GM23338 (cell line): ENCODE measurements at regions not wholly inside any gene's neighbourhood (a gene's known extent, or its start where the extent isn't known, plus 50 kb on each side); places are given as distances from the start of the nearest gene placed in this dataset.

Experiments
- ATAC-seq: fragments of 200-7000 bp; cut with Tn5 transposase; 3 replicates; pipeline ENCODE4 v1.9.1; 2020
- DNase-seq: peaks from one replicate; pipeline ENCODE4 v3.0.0-alpha.2; 2015; ENCODE audit warnings: low spot score
- H2AFZ ChIP-seq: fragments of 200-600 bp; sonication (generic); 2 replicates; pipeline ENCODE4 v1.8.0; 2016; ENCODE audit warnings: antibody characterized with exemption, mild to moderate bottlenecking, moderate library complexity
- H3F3A ChIP-seq: fragments of 200-600 bp; sonication (generic); replicated peaks from 2 replicates; pipeline ENCODE4 v1.8.0; 2017; ENCODE audit warnings: antibody characterized with exemption, mixed run types, low read depth
- H3K27ac ChIP-seq: fragments of 200-600 bp; sonication (generic); 2 replicates; pipeline ENCODE4 v1.6.1; 2016; ENCODE audit warnings: low read depth
- H3K27me3 ChIP-seq: fragments of 200-600 bp; sonication (generic); 2 replicates; pipeline ENCODE4 v1.8.0; 2016; ENCODE audit warnings: mild to moderate bottlenecking, mixed run types, moderate library complexity; ENCODE audit not compliant: insufficient read depth
- H3K36me3 ChIP-seq: fragments of 200-600 bp; sonication (generic); 2 replicates; pipeline ENCODE4 v1.8.0; 2016; ENCODE audit warnings: mild to moderate bottlenecking; ENCODE audit not compliant: insufficient read depth
- H3K4me1 ChIP-seq: fragments of 200-600 bp; sonication (generic); 2 replicates; pipeline ENCODE4 v1.8.0; 2016; ENCODE audit warnings: mild to moderate bottlenecking, moderate library complexity; ENCODE audit not compliant: insufficient read depth
- H3K4me2 ChIP-seq: fragments of 200-600 bp; sonication (generic); 2 replicates; pipeline ENCODE4 v1.7.1; 2017; ENCODE audit warnings: mixed run types
- H3K4me3 ChIP-seq: fragments of 200-600 bp; sonication (generic); 2 replicates; pipeline ENCODE4 v1.6.1; 2016; ENCODE audit warnings: mixed run types
- H3K79me2 ChIP-seq: fragments of 200-600 bp; sonication (generic); replicated peaks from 2 replicates; pipeline ENCODE4 v1.8.0; 2017; ENCODE audit warnings: mild to moderate bottlenecking; ENCODE audit not compliant: insufficient read depth
- H3K9me2 ChIP-seq: fragments of 200-600 bp; sonication (generic); 2 replicates; pipeline ENCODE4 v1.8.0; 2017; ENCODE audit not compliant: insufficient read depth
- H4K20me1 ChIP-seq: fragments of 200-600 bp; sonication (generic); replicated peaks from 2 replicates; pipeline ENCODE4 v1.8.0; 2017; ENCODE audit warnings: mild to moderate bottlenecking; ENCODE audit not compliant: insufficient read depth
- H3K27ac Mint-ChIP-seq: 2 replicates; pipeline ENCODE4 v1.8.0; 2020; ENCODE audit warnings: inconsistent platforms, mild to moderate bottlenecking, moderate library complexity, mixed read lengths
- H3K27me3 Mint-ChIP-seq: 3 replicates; pipeline ENCODE4 v1.8.0; 2022; ENCODE audit warnings: low read depth, mild to moderate bottlenecking, moderate library complexity, mixed read lengths, inconsistent platforms; ENCODE audit not compliant: insufficient read depth, poor library complexity
- H3K36me3 Mint-ChIP-seq: 3 replicates; pipeline ENCODE4 v1.8.0; 2021; ENCODE audit warnings: low read depth, mild to moderate bottlenecking, inconsistent platforms, moderate library complexity, mixed read lengths
- H3K4me1 Mint-ChIP-seq: 3 replicates; pipeline ENCODE4 v1.8.0; 2020; ENCODE audit warnings: mild to moderate bottlenecking, inconsistent platforms, mixed read lengths
- H3K4me3 Mint-ChIP-seq: 3 replicates; pipeline ENCODE4 v1.8.0; 2021; ENCODE audit warnings: moderate library complexity, mild to moderate bottlenecking, inconsistent platforms, mixed read lengths
- H3K9me3 Mint-ChIP-seq: 3 replicates; pipeline ENCODE4 v1.8.0; 2020; ENCODE audit warnings: moderate library complexity, mild to moderate bottlenecking, inconsistent platforms, mixed read lengths
- CREB1 ChIP-seq: fragments of 250-450 bp; sonication (Bioruptor Pico); IDR thresholded peaks from 2 replicates; pipeline ENCODE4 v1.5.0; 2020; ENCODE audit warnings: low read depth, mild to moderate bottlenecking, moderate library complexity
- EZH2 ChIP-seq: fragments of 200-600 bp; sonication (generic); IDR thresholded peaks from one replicate; pipeline ENCODE4 v1.8.0; 2017; ENCODE audit warnings: antibody characterized with exemption, mild to moderate bottlenecking, low read depth; ENCODE audit not compliant: unreplicated experiment
- EZH2phosphoT487 ChIP-seq: fragments of 200-600 bp; sonication (generic); IDR thresholded peaks from one replicate; pipeline ENCODE4 v1.8.1; 2018; ENCODE audit warnings: antibody characterized with exemption; ENCODE audit not compliant: unreplicated experiment
- JUNB ChIP-seq: IDR thresholded peaks from one replicate; pipeline ENCODE4 v1.6.1; 2016; ENCODE audit warnings: antibody characterized with exemption; ENCODE audit not compliant: unreplicated experiment
- POLR2AphosphoS5 ChIP-seq: IDR thresholded peaks from 2 replicates; pipeline ENCODE4 v1.6.1; 2016; ENCODE audit warnings: antibody characterized with exemption, low read depth
- STAT1 ChIP-seq: IDR thresholded peaks from one replicate; pipeline ENCODE4 v1.6.1; 2016; ENCODE audit warnings: antibody characterized with exemption; ENCODE audit not compliant: unreplicated experiment
- ZNF331 ChIP-seq: fragments of 250-450 bp; sonication (Bioruptor Pico); IDR thresholded peaks from 2 replicates; pipeline ENCODE4 v1.5.0; 2020; ENCODE audit warnings: low read depth, mild to moderate bottlenecking, moderate library complexity
- TF ChIP-seq, protein P1 (sequence below), 2 experiments: fragments of 200-600 bp in 1 of 2; sonication (generic) in 1 of 2; conservative IDR thresholded peaks; 2 replicates each; pipeline versions ENCODE4 v1.5.1 to v1.6.1; 2016 to 2017; ENCODE audit warnings: antibody characterized with exemption in 2 of 2, low read depth in 2 of 2, mild to moderate bottlenecking in 2 of 2, moderate library complexity in 1 of 2
- TF ChIP-seq, protein P2 (sequence below): fragments of 250-450 bp; sonication (Bioruptor Pico); IDR thresholded peaks from 2 replicates; pipeline ENCODE4 v1.5.0; 2020; ENCODE audit warnings: mild to moderate bottlenecking, moderate library complexity
- TF ChIP-seq, protein P3 (sequence below): IDR thresholded peaks from 2 replicates; pipeline ENCODE4 v1.6.1; 2016; ENCODE audit warnings: antibody characterized with exemption

DNA sequence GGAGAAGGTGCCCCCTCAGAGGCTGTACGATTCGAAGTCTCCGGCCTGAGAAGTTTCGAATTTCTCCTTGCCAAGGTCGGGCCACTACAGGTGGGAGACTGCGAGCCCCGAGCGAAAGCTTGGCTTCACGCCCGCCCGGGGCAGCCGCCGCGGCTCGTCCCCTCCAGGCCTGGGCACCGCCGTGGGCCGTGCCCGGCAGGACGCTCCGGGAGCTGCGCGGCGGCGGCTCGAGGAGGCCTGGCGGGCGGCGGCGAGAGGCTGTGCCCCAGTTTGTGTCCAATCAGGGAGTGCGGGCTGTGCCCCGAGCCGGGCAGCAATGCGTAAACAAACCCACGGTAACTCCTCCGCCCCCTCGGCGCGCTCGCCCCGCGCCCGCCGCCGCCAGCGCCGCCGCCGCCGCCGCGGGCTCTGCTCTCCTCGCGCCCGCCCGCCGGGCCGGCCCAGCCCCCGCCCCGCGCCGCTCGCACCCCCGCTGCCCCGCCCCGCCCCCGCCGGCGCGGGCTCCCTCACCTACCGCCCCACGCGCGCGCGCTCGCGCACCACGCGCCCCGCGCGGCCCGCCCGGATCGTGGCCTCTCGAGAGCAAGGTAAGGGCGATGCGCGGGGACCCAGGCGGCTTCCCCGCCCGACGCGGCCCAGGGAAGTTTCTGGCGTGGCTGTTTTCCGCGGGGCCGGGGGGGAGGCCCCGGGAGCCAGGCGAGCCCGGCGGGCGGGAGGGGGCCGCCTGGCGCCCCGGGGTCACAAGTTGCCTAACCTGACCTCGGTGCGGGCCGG lies 57.8 kb upstream of the PCGF5 start:
- peak overlapping the region; percentile 70 for H3K4me3 Mint-ChIP-seq
- Histone ChIP-seq H3K9me2 (no peaks in the 10 kb centered on the region), H3K79me2 (no peaks in the 10 kb centered on the region), H3K36me3 (no peaks in the 10 kb centered on the region), H4K20me1 (peaks cover 4% of the 10 kb centered on the region), H3K27ac (no peak overlapping the region), H3K27me3 (peaks cover 89% of the 10 kb centered on the region), H3F3A (no peaks in the 10 kb centered on the region), H3K4me3 (peak overlapping the region; percentile 70), H2AFZ (peak overlapping the region; percentile 93), H3K4me1 (no peaks in the 10 kb centered on the region), H3K4me2 (peak overlapping the region; percentile 87)
- peaks cover 57% of the 10 kb centered on the region for H3K27me3 Mint-ChIP-seq
- ATAC-seq: peak; percentile 57
- H3K9me3 Mint-ChIP-seq: no peaks in the 10 kb centered on the region; the same call in 2 of the 3 replicates
- peak; percentile 56 for DNase-seq
- no peak overlapping the region for H3K27ac Mint-ChIP-seq
- no peak for TF ChIP-seq POLR2AphosphoS5
- TF ChIP-seq JUNB: no peak
- TF ChIP-seq EZH2phosphoT487: peak; percentile 89
- no peak for TF ChIP-seq CREB1 (CRISPR knock-in tag)
- no peak for TF ChIP-seq ZNF331 (CRISPR knock-in tag)
- TF ChIP-seq, protein P1, sequence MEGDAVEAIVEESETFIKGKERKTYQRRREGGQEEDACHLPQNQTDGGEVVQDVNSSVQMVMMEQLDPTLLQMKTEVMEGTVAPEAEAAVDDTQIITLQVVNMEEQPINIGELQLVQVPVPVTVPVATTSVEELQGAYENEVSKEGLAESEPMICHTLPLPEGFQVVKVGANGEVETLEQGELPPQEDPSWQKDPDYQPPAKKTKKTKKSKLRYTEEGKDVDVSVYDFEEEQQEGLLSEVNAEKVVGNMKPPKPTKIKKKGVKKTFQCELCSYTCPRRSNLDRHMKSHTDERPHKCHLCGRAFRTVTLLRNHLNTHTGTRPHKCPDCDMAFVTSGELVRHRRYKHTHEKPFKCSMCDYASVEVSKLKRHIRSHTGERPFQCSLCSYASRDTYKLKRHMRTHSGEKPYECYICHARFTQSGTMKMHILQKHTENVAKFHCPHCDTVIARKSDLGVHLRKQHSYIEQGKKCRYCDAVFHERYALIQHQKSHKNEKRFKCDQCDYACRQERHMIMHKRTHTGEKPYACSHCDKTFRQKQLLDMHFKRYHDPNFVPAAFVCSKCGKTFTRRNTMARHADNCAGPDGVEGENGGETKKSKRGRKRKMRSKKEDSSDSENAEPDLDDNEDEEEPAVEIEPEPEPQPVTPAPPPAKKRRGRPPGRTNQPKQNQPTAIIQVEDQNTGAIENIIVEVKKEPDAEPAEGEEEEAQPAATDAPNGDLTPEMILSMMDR (conservative IDR thresholded peaks at IDR 0.05; ENCODE audit: low read depth in 2 of 2): no peak
- peak; percentile 91 for TF ChIP-seq EZH2
- no peak for TF ChIP-seq STAT1
- TF ChIP-seq, protein P2, sequence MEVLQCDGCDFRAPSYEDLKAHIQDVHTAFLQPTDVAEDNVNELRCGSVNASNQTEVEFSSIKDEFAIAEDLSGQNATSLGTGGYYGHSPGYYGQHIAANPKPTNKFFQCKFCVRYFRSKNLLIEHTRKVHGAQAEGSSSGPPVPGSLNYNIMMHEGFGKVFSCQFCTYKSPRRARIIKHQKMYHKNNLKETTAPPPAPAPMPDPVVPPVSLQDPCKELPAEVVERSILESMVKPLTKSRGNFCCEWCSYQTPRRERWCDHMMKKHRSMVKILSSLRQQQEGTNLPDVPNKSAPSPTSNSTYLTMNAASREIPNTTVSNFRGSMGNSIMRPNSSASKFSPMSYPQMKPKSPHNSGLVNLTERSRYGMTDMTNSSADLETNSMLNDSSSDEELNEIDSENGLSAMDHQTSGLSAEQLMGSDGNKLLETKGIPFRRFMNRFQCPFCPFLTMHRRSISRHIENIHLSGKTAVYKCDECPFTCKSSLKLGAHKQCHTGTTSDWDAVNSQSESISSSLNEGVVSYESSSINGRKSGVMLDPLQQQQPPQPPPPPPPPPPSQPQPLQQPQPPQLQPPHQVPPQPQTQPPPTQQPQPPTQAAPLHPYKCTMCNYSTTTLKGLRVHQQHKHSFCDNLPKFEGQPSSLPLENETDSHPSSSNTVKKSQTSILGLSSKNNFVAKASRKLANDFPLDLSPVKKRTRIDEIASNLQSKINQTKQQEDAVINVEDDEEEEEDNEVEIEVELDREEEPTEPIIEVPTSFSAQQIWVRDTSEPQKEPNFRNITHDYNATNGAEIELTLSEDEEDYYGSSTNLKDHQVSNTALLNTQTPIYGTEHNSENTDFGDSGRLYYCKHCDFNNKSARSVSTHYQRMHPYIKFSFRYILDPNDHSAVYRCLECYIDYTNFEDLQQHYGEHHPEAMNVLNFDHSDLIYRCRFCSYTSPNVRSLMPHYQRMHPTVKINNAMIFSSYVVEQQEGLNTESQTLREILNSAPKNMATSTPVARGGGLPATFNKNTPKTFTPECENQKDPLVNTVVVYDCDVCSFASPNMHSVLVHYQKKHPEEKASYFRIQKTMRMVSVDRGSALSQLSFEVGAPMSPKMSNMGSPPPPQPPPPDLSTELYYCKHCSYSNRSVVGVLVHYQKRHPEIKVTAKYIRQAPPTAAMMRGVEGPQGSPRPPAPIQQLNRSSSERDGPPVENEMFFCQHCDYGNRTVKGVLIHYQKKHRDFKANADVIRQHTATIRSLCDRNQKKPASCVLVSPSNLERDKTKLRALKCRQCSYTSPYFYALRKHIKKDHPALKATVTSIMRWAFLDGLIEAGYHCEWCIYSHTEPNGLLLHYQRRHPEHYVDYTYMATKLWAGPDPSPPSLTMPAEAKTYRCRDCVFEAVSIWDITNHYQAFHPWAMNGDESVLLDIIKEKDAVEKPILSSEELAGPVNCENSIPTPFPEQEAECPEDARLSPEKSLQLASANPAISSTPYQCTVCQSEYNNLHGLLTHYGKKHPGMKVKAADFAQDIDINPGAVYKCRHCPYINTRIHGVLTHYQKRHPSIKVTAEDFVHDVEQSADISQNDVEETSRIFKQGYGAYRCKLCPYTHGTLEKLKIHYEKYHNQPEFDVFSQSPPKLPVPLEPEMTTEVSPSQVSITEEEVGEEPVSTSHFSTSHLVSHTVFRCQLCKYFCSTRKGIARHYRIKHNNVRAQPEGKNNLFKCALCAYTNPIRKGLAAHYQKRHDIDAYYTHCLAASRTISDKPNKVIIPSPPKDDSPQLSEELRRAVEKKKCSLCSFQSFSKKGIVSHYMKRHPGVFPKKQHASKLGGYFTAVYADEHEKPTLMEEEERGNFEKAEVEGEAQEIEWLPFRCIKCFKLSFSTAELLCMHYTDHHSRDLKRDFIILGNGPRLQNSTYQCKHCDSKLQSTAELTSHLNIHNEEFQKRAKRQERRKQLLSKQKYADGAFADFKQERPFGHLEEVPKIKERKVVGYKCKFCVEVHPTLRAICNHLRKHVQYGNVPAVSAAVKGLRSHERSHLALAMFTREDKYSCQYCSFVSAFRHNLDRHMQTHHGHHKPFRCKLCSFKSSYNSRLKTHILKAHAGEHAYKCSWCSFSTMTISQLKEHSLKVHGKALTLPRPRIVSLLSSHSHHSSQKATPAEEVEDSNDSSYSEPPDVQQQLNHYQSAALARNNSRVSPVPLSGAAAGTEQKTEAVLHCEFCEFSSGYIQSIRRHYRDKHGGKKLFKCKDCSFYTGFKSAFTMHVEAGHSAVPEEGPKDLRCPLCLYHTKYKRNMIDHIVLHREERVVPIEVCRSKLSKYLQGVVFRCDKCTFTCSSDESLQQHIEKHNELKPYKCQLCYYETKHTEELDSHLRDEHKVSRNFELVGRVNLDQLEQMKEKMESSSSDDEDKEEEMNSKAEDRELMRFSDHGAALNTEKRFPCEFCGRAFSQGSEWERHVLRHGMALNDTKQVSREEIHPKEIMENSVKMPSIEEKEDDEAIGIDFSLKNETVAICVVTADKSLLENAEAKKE: no peak
- TF ChIP-seq, protein P3, sequence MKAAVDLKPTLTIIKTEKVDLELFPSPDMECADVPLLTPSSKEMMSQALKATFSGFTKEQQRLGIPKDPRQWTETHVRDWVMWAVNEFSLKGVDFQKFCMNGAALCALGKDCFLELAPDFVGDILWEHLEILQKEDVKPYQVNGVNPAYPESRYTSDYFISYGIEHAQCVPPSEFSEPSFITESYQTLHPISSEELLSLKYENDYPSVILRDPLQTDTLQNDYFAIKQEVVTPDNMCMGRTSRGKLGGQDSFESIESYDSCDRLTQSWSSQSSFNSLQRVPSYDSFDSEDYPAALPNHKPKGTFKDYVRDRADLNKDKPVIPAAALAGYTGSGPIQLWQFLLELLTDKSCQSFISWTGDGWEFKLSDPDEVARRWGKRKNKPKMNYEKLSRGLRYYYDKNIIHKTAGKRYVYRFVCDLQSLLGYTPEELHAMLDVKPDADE: no peak
- peaks cover 8% of the 10 kb centered on the region for H3K4me1 Mint-ChIP-seq
- H3K36me3 Mint-ChIP-seq: no peaks in the 10 kb centered on the region; the same call in 2 of the 3 replicates
